Thoracic aorta (tissue), 2 donors: ENCODE measurements at regions not wholly inside any gene's neighbourhood (a gene's known extent, or its start where the extent isn't known, plus 50 kb on each side); places are given as distances from the start of the nearest gene placed in this dataset.

Experiments
- ATAC-seq: fragments of 150-250 bp; one replicate; pipeline ENCODE4 v1.8.0; 2017; ENCODE audit warnings: low read depth; ENCODE audit not compliant: insufficient number of reproducible peaks, low FRiP score
- DNase-seq: peaks from one replicate; pipeline ENCODE4 v3.0.0-alpha.2; 2020; ENCODE audit warnings: low spot score
- H3K27ac ChIP-seq, 2 donors: fragments of 200-600 bp; sonication (generic); 1 replicate in 1 of 2; 2 replicates in 1 of 2; pipeline ENCODE4 v1.5.1; 2016; ENCODE audit warnings: mild to moderate bottlenecking in 2 of 2, moderate library complexity in 2 of 2
- H3K27me3 ChIP-seq: fragments of 200-600 bp; sonication (generic); replicated peaks from 2 replicates; pipeline ENCODE4 v1.6.0; 2016; ENCODE audit warnings: mild to moderate bottlenecking; ENCODE audit not compliant: insufficient read depth
- H3K36me3 ChIP-seq: fragments of 200-600 bp; sonication (generic); one replicate; pipeline ENCODE4 v1.5.1; 2016
- H3K4me1 ChIP-seq, 2 donors: fragments of 200-600 bp; sonication (generic); 1 replicate in 1 of 2; 2 replicates in 1 of 2; pipeline versions ENCODE4 v1.5.1 to v1.6.0; 2016; ENCODE audit warnings: low read depth in 2 of 2, mild to moderate bottlenecking in 1 of 2; ENCODE audit not compliant: control insufficient read depth in 1 of 2
- H3K4me3 ChIP-seq: fragments of 200-600 bp; sonication (generic); 2 replicates; pipeline ENCODE4 v1.5.1; 2016; ENCODE audit warnings: mild to moderate bottlenecking
- H3K9me3 ChIP-seq: fragments of 200-600 bp; sonication (generic); 2 replicates; pipeline ENCODE4 v1.5.1; 2016
- CTCF ChIP-seq: fragments of 200-600 bp; sonication (generic); IDR thresholded peaks from one replicate; pipeline ENCODE4 v1.5.1; 2019; ENCODE audit warnings: antibody characterized with exemption

GRCh38 chr1:60488847-60489246 lies 415.3 kb upstream of the C1orf87 start:
- H3K9me3 ChIP-seq: no peaks in the 10 kb centered on the region
- ATAC-seq (no peak), DNase-seq (no peak)
- no peak overlapping the region for H3K27ac ChIP-seq
- H3K36me3 ChIP-seq: no peaks in the 10 kb centered on the region
- no peak for TF ChIP-seq CTCF
- no peaks in the 10 kb centered on the region for H3K27me3 ChIP-seq
- H3K4me3 ChIP-seq: no peak overlapping the region
- no peaks in the 10 kb centered on the region for H3K4me1 ChIP-seq

- ATAC-seq (no peak), DNase-seq (no peak)
- H3K4me1 ChIP-seq: no peaks in the 10 kb centered on the region
- TF ChIP-seq CTCF: no peak
- H3K36me3 ChIP-seq: no peaks in the 10 kb centered on the region
- H3K4me3 ChIP-seq: no peak overlapping the region
- no peaks in the 10 kb centered on the region for H3K27me3 ChIP-seq
- no peak overlapping the region for H3K27ac ChIP-seq
- H3K9me3 ChIP-seq: no peaks in the 10 kb centered on the region
These were observed 414.2 kb upstream of the C1orf87 start for GRCh38 chr1:60487565-60488345.

GRCh38 chr1:60483509-60483908 lies 409.9 kb upstream of the C1orf87 start:
- peaks cover 8% of the 10 kb centered on the region for H3K9me3 ChIP-seq
- no peaks in the 10 kb centered on the region for H3K27me3 ChIP-seq
- H3K27ac ChIP-seq: no peak overlapping the region
- no peak for ATAC-seq
- DNase-seq: no peak
- no peaks in the 10 kb centered on the region for H3K36me3 ChIP-seq
- no peak overlapping the region for H3K4me3 ChIP-seq
- no peak for TF ChIP-seq CTCF
- no peaks in the 10 kb centered on the region for H3K4me1 ChIP-seq

- no peaks in the 10 kb centered on the region for H3K27me3 ChIP-seq
- DNase-seq (no peak), ATAC-seq (no peak)
- no peaks in the 10 kb centered on the region for H3K4me1 ChIP-seq
- no peaks in the 10 kb centered on the region for H3K36me3 ChIP-seq
- H3K9me3 ChIP-seq: no peaks in the 10 kb centered on the region
- H3K27ac ChIP-seq: no peak overlapping the region
- TF ChIP-seq CTCF: no peak
- H3K4me3 ChIP-seq: no peak overlapping the region
These were observed 396.7 kb upstream of the C1orf87 start for GRCh38 chr1:60470246-60470645.

- ATAC-seq (no peak), DNase-seq (no peak)
- H3K36me3 ChIP-seq: no peaks in the 10 kb centered on the region
- H3K27me3 ChIP-seq: no peaks in the 10 kb centered on the region
- H3K9me3 ChIP-seq: no peaks in the 10 kb centered on the region
- H3K4me1 ChIP-seq: no peaks in the 10 kb centered on the region
- no peak overlapping the region for H3K27ac ChIP-seq
- TF ChIP-seq CTCF: no peak
- H3K4me3 ChIP-seq: no peak overlapping the region
These were observed 390.2 kb upstream of the C1orf87 start for GRCh38 chr1:60463786-60464185.
